HEK293 (cell line): ENCODE measurements at regions not wholly inside any gene's neighbourhood (a gene's known extent, or its start where the extent isn't known, plus 50 kb on each side); places are given as distances from the start of the nearest gene placed in this dataset.

Experiments
- ATF2 ChIP-seq: fragments of 450-650 bp; formaldehyde crosslinking; IDR thresholded peaks from 2 replicates; pipeline ENCODE4 v1.5.1; 2016; ENCODE audit warnings: missing biosample characterization, missing genetic modification characterization, low read depth
- SP2 ChIP-seq: fragments of 450-650 bp; formaldehyde crosslinking; IDR thresholded peaks from 2 replicates; pipeline ENCODE4 v1.5.1; 2016; ENCODE audit warnings: missing biosample characterization, missing genetic modification characterization
- ZNF335 ChIP-seq: fragments of 450-650 bp; formaldehyde crosslinking; conservative IDR thresholded peaks from 2 replicates; pipeline ENCODE4 v1.5.1; 2016; ENCODE audit warnings: missing biosample characterization, missing genetic modification characterization
- ZNF354C ChIP-seq: fragments of 450-650 bp; formaldehyde crosslinking; IDR thresholded peaks from 2 replicates; pipeline ENCODE4 v1.5.1; 2016; ENCODE audit warnings: missing biosample characterization, missing genetic modification characterization, low read depth, borderline replicate concordance
- TF ChIP-seq, protein P1 (sequence below): fragments of 450-650 bp; formaldehyde crosslinking; IDR thresholded peaks from 2 replicates; pipeline ENCODE4 v1.5.1; 2016; ENCODE audit warnings: missing biosample characterization, missing genetic modification characterization
- TF ChIP-seq, protein P2 (sequence below): fragments of 450-650 bp; formaldehyde crosslinking; IDR thresholded peaks from 2 replicates; pipeline ENCODE4 v1.5.1; 2017; ENCODE audit warnings: missing biosample characterization, missing genetic modification characterization

DNA sequence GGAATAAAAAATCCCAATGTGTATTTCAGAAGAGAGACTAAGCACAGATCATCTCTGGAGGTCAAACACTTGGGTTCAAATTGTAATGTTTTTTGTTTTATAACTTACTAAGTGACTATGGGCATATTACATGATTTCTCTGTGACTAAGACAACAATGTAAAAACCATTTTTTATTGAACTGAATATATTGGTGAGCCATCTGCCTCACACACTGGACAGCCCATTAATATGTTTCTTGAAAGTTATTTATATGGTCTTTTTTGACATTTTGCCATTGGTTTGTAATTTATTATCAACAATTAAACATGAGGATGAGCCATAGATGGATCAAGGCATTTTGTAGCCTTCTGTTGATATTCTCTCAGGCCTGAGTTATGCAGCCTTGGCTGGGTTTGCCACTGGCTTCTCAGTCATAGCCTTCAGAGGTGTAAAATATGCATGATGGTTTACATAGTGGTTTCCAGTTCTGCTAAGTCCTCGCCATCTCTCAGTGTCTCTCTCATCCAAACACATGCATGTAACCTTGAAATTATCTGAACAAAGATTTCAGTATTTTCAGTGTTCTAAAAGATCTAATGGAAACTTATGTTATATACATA is 997.2 kb downstream of the DIPK2A start:
- TF ChIP-seq, protein P1, sequence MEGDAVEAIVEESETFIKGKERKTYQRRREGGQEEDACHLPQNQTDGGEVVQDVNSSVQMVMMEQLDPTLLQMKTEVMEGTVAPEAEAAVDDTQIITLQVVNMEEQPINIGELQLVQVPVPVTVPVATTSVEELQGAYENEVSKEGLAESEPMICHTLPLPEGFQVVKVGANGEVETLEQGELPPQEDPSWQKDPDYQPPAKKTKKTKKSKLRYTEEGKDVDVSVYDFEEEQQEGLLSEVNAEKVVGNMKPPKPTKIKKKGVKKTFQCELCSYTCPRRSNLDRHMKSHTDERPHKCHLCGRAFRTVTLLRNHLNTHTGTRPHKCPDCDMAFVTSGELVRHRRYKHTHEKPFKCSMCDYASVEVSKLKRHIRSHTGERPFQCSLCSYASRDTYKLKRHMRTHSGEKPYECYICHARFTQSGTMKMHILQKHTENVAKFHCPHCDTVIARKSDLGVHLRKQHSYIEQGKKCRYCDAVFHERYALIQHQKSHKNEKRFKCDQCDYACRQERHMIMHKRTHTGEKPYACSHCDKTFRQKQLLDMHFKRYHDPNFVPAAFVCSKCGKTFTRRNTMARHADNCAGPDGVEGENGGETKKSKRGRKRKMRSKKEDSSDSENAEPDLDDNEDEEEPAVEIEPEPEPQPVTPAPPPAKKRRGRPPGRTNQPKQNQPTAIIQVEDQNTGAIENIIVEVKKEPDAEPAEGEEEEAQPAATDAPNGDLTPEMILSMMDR (tag by site-specific recombination), result no peak
- TF ChIP-seq, protein P2, sequence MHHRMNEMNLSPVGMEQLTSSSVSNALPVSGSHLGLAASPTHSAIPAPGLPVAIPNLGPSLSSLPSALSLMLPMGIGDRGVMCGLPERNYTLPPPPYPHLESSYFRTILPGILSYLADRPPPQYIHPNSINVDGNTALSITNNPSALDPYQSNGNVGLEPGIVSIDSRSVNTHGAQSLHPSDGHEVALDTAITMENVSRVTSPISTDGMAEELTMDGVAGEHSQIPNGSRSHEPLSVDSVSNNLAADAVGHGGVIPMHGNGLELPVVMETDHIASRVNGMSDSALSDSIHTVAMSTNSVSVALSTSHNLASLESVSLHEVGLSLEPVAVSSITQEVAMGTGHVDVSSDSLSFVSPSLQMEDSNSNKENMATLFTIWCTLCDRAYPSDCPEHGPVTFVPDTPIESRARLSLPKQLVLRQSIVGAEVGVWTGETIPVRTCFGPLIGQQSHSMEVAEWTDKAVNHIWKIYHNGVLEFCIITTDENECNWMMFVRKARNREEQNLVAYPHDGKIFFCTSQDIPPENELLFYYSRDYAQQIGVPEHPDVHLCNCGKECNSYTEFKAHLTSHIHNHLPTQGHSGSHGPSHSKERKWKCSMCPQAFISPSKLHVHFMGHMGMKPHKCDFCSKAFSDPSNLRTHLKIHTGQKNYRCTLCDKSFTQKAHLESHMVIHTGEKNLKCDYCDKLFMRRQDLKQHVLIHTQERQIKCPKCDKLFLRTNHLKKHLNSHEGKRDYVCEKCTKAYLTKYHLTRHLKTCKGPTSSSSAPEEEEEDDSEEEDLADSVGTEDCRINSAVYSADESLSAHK (tag by site-specific recombination), result no peak
- TF ChIP-seq SP2 (tag by site-specific recombination) (no peak), ZNF354C (tag by site-specific recombination) (no peak), ATF2 (no peak), ZNF335 (tag by site-specific recombination) (no peak)
